HL-60 (cell line): ENCODE measurements at regions not wholly inside any gene's neighbourhood (a gene's known extent, or its start where the extent isn't known, plus 50 kb on each side); places are given as distances from the start of the nearest gene placed in this dataset.

Experiments used
- GABPA ChIP-seq: IDR thresholded peaks from 2 replicates; pipeline ENCODE4 v1.6.1; 2012; ENCODE audit warnings: low read depth
- POLR2AphosphoS5 ChIP-seq: IDR thresholded peaks from 2 replicates; pipeline ENCODE4 v1.6.1; 2012; ENCODE audit warnings: low read depth
- SPI1 ChIP-seq: IDR thresholded peaks from 2 replicates; pipeline ENCODE4 v1.6.1; 2012; ENCODE audit warnings: low read depth, mild to moderate bottlenecking, borderline replicate concordance
- TF ChIP-seq, protein P1 (sequence below): IDR thresholded peaks from one replicate; pipeline ENCODE4 v1.5.1; 2011; ENCODE audit warnings: low read length, control low read depth, inconsistent platforms; ENCODE audit not compliant: insufficient read depth
- TF ChIP-seq, protein P2 (sequence below): IDR thresholded peaks from 2 replicates; pipeline ENCODE4 v1.6.1; 2012; ENCODE audit warnings: low read depth; ENCODE audit not compliant: insufficient replicate concordance

DNA sequence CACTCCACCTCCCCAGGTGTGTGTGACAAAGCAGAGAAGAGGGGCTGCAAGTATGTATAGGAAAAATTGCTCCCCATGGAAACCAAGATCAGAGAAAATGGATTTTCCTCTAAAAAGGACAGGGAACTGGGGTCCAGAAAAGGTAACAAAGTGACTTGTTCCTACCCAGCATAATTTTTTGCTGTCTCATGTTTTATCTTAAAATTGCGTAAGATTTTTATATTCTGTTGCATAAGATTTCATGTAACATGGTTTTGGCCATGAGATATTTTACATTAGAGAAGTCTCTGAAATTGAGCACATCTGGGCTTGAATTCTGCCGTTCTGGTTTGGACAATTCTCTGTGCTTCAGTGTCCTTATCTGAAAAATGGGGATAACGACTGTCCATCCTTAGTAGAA lies 335.7 kb upstream of the RORA start:
- TF ChIP-seq, protein P1, sequence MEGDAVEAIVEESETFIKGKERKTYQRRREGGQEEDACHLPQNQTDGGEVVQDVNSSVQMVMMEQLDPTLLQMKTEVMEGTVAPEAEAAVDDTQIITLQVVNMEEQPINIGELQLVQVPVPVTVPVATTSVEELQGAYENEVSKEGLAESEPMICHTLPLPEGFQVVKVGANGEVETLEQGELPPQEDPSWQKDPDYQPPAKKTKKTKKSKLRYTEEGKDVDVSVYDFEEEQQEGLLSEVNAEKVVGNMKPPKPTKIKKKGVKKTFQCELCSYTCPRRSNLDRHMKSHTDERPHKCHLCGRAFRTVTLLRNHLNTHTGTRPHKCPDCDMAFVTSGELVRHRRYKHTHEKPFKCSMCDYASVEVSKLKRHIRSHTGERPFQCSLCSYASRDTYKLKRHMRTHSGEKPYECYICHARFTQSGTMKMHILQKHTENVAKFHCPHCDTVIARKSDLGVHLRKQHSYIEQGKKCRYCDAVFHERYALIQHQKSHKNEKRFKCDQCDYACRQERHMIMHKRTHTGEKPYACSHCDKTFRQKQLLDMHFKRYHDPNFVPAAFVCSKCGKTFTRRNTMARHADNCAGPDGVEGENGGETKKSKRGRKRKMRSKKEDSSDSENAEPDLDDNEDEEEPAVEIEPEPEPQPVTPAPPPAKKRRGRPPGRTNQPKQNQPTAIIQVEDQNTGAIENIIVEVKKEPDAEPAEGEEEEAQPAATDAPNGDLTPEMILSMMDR: no peak
- TF ChIP-seq, protein P2, sequence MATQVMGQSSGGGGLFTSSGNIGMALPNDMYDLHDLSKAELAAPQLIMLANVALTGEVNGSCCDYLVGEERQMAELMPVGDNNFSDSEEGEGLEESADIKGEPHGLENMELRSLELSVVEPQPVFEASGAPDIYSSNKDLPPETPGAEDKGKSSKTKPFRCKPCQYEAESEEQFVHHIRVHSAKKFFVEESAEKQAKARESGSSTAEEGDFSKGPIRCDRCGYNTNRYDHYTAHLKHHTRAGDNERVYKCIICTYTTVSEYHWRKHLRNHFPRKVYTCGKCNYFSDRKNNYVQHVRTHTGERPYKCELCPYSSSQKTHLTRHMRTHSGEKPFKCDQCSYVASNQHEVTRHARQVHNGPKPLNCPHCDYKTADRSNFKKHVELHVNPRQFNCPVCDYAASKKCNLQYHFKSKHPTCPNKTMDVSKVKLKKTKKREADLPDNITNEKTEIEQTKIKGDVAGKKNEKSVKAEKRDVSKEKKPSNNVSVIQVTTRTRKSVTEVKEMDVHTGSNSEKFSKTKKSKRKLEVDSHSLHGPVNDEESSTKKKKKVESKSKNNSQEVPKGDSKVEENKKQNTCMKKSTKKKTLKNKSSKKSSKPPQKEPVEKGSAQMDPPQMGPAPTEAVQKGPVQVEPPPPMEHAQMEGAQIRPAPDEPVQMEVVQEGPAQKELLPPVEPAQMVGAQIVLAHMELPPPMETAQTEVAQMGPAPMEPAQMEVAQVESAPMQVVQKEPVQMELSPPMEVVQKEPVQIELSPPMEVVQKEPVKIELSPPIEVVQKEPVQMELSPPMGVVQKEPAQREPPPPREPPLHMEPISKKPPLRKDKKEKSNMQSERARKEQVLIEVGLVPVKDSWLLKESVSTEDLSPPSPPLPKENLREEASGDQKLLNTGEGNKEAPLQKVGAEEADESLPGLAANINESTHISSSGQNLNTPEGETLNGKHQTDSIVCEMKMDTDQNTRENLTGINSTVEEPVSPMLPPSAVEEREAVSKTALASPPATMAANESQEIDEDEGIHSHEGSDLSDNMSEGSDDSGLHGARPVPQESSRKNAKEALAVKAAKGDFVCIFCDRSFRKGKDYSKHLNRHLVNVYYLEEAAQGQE: no peak
- no peak for TF ChIP-seq POLR2AphosphoS5
- TF ChIP-seq GABPA: no peak
- no peak for TF ChIP-seq SPI1
